GM12874 (cell line): ENCODE measurements at regions not wholly inside any gene's neighbourhood (a gene's known extent, or its start where the extent isn't known, plus 50 kb on each side); places are given as distances from the start of the nearest gene placed in this dataset.

Experiments
- CTCF ChIP-seq: IDR thresholded peaks from 2 replicates; pipeline ENCODE4 v1.5.1; 2011; ENCODE audit warnings: low read depth, mild to moderate bottlenecking, control low read depth, low read length, moderate library complexity; ENCODE audit not compliant: insufficient read depth

GRCh38 chr5:74316064-74316603 lies 324.4 kb downstream of the ENC1 start:
- no peak for TF ChIP-seq CTCF

GRCh38 chr5:74314906-74315305 lies 325.6 kb downstream of the ENC1 start:
- TF ChIP-seq CTCF = no peak

GRCh38 chr5:74313896-74314295 lies 326.6 kb downstream of the ENC1 start:
- TF ChIP-seq CTCF = no peak

GRCh38 chr5:74312746-74313145 lies 327.8 kb downstream of the ENC1 start:
- no peak for TF ChIP-seq CTCF

- no peak for TF ChIP-seq CTCF
Observed at GRCh38 chr5:74311961-74312360, 328.6 kb downstream of the ENC1 start.

- TF ChIP-seq CTCF = no peak
Observed at GRCh38 chr5:74310997-74311930, 329.3 kb downstream of the ENC1 start.

GRCh38 chr5:74310386-74310785 lies 330.1 kb downstream of the ENC1 start:
- no peak for TF ChIP-seq CTCF
